ENCODE measurements at regions not wholly inside any gene's neighbourhood (a gene's known extent, or its start where the extent isn't known, plus 50 kb on each side); places are given as distances from the start of the nearest gene placed in this dataset.

- Histone ChIP-seq H3K27ac (ENCODE audit: low read depth, low read length, poor library complexity, severe bottlenecking) (no peak overlapping the region), H3K9me2 (ENCODE audit: low read depth, low read length) (no peaks in the 10 kb centered on the region), H3K9me3 (ENCODE audit: low read length) (no peaks in the 10 kb centered on the region), H3K36me3 (ENCODE audit: insufficient read depth, low read length) (no peaks in the 10 kb centered on the region), H3K27me3 (ENCODE audit: insufficient read depth, low read length) (no peaks in the 10 kb centered on the region), H3K4me1 (ENCODE audit: insufficient read depth, low read length, severe bottlenecking) (peaks cover 51% of the 10 kb centered on the region), H2AFZ (ENCODE audit: low read length) (no peak overlapping the region), H3K4me2 (ENCODE audit: low read length) (peak overlapping the region; percentile 84), H3K79me2 (ENCODE audit: insufficient read depth, low read length) (no peaks in the 10 kb centered on the region), H4K20me1 (ENCODE audit: insufficient read depth, low read length) (no peaks in the 10 kb centered on the region), H3F3A (ENCODE audit: insufficient read depth, low read length) (no peaks in the 10 kb centered on the region), H3K4me3 (ENCODE audit: low read depth, low read length, poor library complexity, severe bottlenecking) (peak overlapping the region; percentile 79), H3K9ac (ENCODE audit: low read length) (peak overlapping the region; percentile 77)
- TF ChIP-seq, protein P1, sequence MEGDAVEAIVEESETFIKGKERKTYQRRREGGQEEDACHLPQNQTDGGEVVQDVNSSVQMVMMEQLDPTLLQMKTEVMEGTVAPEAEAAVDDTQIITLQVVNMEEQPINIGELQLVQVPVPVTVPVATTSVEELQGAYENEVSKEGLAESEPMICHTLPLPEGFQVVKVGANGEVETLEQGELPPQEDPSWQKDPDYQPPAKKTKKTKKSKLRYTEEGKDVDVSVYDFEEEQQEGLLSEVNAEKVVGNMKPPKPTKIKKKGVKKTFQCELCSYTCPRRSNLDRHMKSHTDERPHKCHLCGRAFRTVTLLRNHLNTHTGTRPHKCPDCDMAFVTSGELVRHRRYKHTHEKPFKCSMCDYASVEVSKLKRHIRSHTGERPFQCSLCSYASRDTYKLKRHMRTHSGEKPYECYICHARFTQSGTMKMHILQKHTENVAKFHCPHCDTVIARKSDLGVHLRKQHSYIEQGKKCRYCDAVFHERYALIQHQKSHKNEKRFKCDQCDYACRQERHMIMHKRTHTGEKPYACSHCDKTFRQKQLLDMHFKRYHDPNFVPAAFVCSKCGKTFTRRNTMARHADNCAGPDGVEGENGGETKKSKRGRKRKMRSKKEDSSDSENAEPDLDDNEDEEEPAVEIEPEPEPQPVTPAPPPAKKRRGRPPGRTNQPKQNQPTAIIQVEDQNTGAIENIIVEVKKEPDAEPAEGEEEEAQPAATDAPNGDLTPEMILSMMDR (IDR thresholded peaks at IDR 0.05; ENCODE audit: low read length), result no peak
- no peak for TF ChIP-seq EZH2 (IDR thresholded peaks at IDR 0.05; ENCODE audit: borderline replicate concordance, low read length)
Measured at GRCh38 chr1:21346365-21347071, 56.3 kb upstream of the ECE1 start.

GRCh38 chr1:21344750-21345443, 54.6 kb upstream of the ECE1 start:
- H2AFZ ChIP-seq (ENCODE audit: low read length), result no peak overlapping the region
- no peaks in the 10 kb centered on the region for H4K20me1 ChIP-seq (ENCODE audit: insufficient read depth, low read length)
- H3K4me2 ChIP-seq (ENCODE audit: low read length), result peak overlapping the region; percentile 84
- H3K27ac ChIP-seq (ENCODE audit: low read depth, low read length, poor library complexity, severe bottlenecking), result no peak overlapping the region
- H3K9me2 ChIP-seq (ENCODE audit: low read depth, low read length), result no peaks in the 10 kb centered on the region
- peak overlapping the region; percentile 79 for H3K4me3 ChIP-seq (ENCODE audit: low read depth, low read length, poor library complexity, severe bottlenecking)
- peak overlapping the region; percentile 77 for H3K9ac ChIP-seq (ENCODE audit: low read length)
- no peaks in the 10 kb centered on the region for H3K36me3 ChIP-seq (ENCODE audit: insufficient read depth, low read length)
- no peaks in the 10 kb centered on the region for H3F3A ChIP-seq (ENCODE audit: insufficient read depth, low read length)
- TF ChIP-seq, protein P1 (IDR thresholded peaks at IDR 0.05; ENCODE audit: low read length), result no peak
- no peak for TF ChIP-seq EZH2 (IDR thresholded peaks at IDR 0.05; ENCODE audit: borderline replicate concordance, low read length)
- H3K9me3 ChIP-seq (ENCODE audit: low read length), result no peaks in the 10 kb centered on the region
- H3K27me3 ChIP-seq (ENCODE audit: insufficient read depth, low read length), result no peaks in the 10 kb centered on the region; the same call in 1 of the 2 replicates
- H3K79me2 ChIP-seq (ENCODE audit: insufficient read depth, low read length), result no peaks in the 10 kb centered on the region
- peaks cover 57% of the 10 kb centered on the region for H3K4me1 ChIP-seq (ENCODE audit: insufficient read depth, low read length, severe bottlenecking)

DNA sequence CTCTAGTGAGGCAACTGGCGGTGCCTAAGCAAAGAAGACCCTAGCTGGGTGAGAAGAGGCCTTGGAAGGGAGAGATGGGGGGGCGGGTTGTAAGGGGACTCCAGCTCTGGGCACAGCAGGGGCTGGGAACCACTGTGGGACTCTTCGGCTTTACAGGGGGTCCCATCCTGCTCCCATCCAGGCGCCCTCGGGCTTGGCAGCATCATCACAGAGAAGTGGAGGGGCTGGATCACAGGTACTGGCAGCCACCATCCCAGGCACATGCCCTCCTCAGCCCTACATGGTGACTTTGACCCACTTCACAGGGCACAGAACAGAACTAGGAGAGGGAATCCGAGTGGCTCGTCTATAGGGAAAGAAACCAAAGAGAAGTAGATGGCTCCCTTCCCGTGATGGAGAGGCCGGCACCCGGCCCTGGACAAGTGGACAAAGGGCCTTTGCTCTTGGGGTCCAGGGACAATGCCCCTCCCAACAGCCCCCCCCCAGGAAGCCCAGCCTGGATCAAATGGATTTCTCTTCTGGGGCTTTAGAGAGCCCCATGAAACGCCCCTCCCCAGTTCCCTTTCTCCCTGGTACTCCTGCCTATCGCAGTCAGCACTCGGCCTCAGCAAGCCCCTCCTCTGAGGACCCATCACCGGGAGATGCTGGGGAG, 54.0 kb upstream of the ECE1 start:
- Histone ChIP-seq H3K9ac (ENCODE audit: low read length) (peak overlapping the region; percentile 77; the same call in 1 of the 2 replicates), H3F3A (ENCODE audit: insufficient read depth, low read length) (no peaks in the 10 kb centered on the region), H3K27me3 (ENCODE audit: insufficient read depth, low read length) (no peaks in the 10 kb centered on the region; the same call in 1 of the 2 replicates), H3K9me3 (ENCODE audit: low read length) (no peaks in the 10 kb centered on the region), H3K79me2 (ENCODE audit: insufficient read depth, low read length) (no peaks in the 10 kb centered on the region), H3K9me2 (ENCODE audit: low read depth, low read length) (no peaks in the 10 kb centered on the region), H4K20me1 (ENCODE audit: insufficient read depth, low read length) (no peaks in the 10 kb centered on the region), H3K36me3 (ENCODE audit: insufficient read depth, low read length) (no peaks in the 10 kb centered on the region), H3K4me2 (ENCODE audit: low read length) (peak overlapping the region; percentile 84), H3K4me1 (ENCODE audit: insufficient read depth, low read length, severe bottlenecking) (peaks cover 57% of the 10 kb centered on the region), H3K27ac (ENCODE audit: low read depth, low read length, poor library complexity, severe bottlenecking) (no peak overlapping the region), H3K4me3 (ENCODE audit: low read depth, low read length, poor library complexity, severe bottlenecking) (peak overlapping the region; percentile 79), H2AFZ (ENCODE audit: low read length) (no peak overlapping the region)
- no peak for TF ChIP-seq EZH2 (IDR thresholded peaks at IDR 0.05; ENCODE audit: borderline replicate concordance, low read length)
- TF ChIP-seq, protein P1 (IDR thresholded peaks at IDR 0.05; ENCODE audit: low read length), result no peak
